ENCODE measurements at regions not wholly inside any gene's neighbourhood (a gene's known extent, or its start where the extent isn't known, plus 50 kb on each side); places are given as distances from the start of the nearest gene placed in this dataset.

- TF ChIP-seq ZBTB11 (CRISPR knock-in tag; IDR thresholded peaks at IDR 0.05) (no peak), ELF4 (CRISPR knock-in tag; IDR thresholded peaks at IDR 0.05) (no peak), IRF1 (CRISPR knock-in tag; IDR thresholded peaks at IDR 0.05; ENCODE audit: borderline replicate concordance) (no peak), ZNF511 (CRISPR knock-in tag; IDR thresholded peaks at IDR 0.05) (no peak), TAF1 (IDR thresholded peaks at IDR 0.05; ENCODE audit: control insufficient read depth, extremely low read depth, insufficient read depth, low read length, severe bottlenecking) (no peak), ZNF121 (CRISPR knock-in tag; conservative IDR thresholded peaks at IDR 0.05) (no peak), ZNF583 (CRISPR knock-in tag; IDR thresholded peaks at IDR 0.05) (no peak), SRSF7 (optimal IDR thresholded peaks at IDR 0.05; ENCODE audit: low read depth, low read length) (no peak), ZNF445 (CRISPR knock-in tag; IDR thresholded peaks at IDR 0.05; ENCODE audit: low read depth) (no peak), SRSF1 (IDR thresholded peaks at IDR 0.05; ENCODE audit: low read depth, low read length) (no peak), BRF2 (IDR thresholded peaks at IDR 0.05; ENCODE audit: borderline replicate concordance, insufficient read depth, insufficient read length) (no peak), CEBPG (CRISPR knock-in tag; IDR thresholded peaks at IDR 0.05) (no peak), CEBPG (tag; conservative IDR thresholded peaks at IDR 0.05 in 1 of 2, IDR thresholded peaks at IDR 0.05 in 1 of 2) (no peak), ATF3 (IDR thresholded peaks at IDR 0.05) (no peak), ATF3 (CRISPR knock-in tag; conservative IDR thresholded peaks at IDR 0.05) (no peak), CTCFL (IDR thresholded peaks at IDR 0.05; ENCODE audit: borderline replicate concordance, insufficient read depth, low read depth, low read length, poor library complexity, severe bottlenecking) (no peak)
Observed at GRCh38 chr2:106983305-106983704, 97.3 kb upstream of the ST6GAL2 start (continued).

Data from K562 (cell line).